H9 (cell line): ENCODE measurements at regions not wholly inside any gene's neighbourhood (a gene's known extent, or its start where the extent isn't known, plus 50 kb on each side); places are given as distances from the start of the nearest gene placed in this dataset.

ENCODE experiments used
- DNase-seq: peaks from one replicate; pipeline ENCODE4 v3.0.0-alpha.2; 2017
- H2AFZ ChIP-seq: one replicate; pipeline ENCODE4 v1.6.1; 2013; ENCODE audit warnings: mild to moderate bottlenecking, low read length, control low read depth, moderate library complexity
- H2AK5ac ChIP-seq: 2 replicates; pipeline ENCODE4 v1.6.1; 2013; ENCODE audit warnings: low read length, control low read depth, mixed read lengths; ENCODE audit not compliant: insufficient read length
- H2BK120ac ChIP-seq: one replicate; pipeline ENCODE4 v1.6.1; 2013; ENCODE audit warnings: low read depth, mild to moderate bottlenecking, low read length, control low read depth, inconsistent platforms; ENCODE audit not compliant: poor library complexity, severe bottlenecking
- H2BK12ac ChIP-seq: 2 replicates; pipeline ENCODE4 v1.6.1; 2013; ENCODE audit warnings: low read length, control low read depth, mixed read lengths, low read depth; ENCODE audit not compliant: insufficient read length
- H2BK15ac ChIP-seq: 2 replicates; pipeline ENCODE4 v1.6.1; 2013; ENCODE audit warnings: low read depth, low read length, control low read depth
- H2BK20ac ChIP-seq: one replicate; pipeline ENCODE4 v1.6.1; 2013; ENCODE audit warnings: low read depth, mild to moderate bottlenecking, low read length, control low read depth, inconsistent platforms; ENCODE audit not compliant: poor library complexity, severe bottlenecking
- H2BK5ac ChIP-seq: 2 replicates; pipeline ENCODE4 v1.6.1; 2013; ENCODE audit warnings: low read length, control low read depth, mixed read lengths; ENCODE audit not compliant: insufficient read length
- H3K14ac ChIP-seq: 2 replicates; pipeline ENCODE4 v1.6.1; 2013; ENCODE audit warnings: low read length, control low read depth; ENCODE audit not compliant: insufficient read depth
- H3K18ac ChIP-seq: 2 replicates; pipeline ENCODE4 v1.6.1; 2013; ENCODE audit warnings: low read depth, mild to moderate bottlenecking, mixed read lengths, low read length, control low read depth; ENCODE audit not compliant: insufficient read length
- H3K23ac ChIP-seq: 2 replicates; pipeline ENCODE4 v1.6.1; 2013; ENCODE audit warnings: low read length, control low read depth, mixed read lengths, low read depth; ENCODE audit not compliant: insufficient read length
- H3K23me2 ChIP-seq: 2 replicates; pipeline ENCODE4 v1.6.1; 2013; ENCODE audit warnings: low read depth, mild to moderate bottlenecking, mixed read lengths, low read length, control low read depth; ENCODE audit not compliant: insufficient read length, poor library complexity, severe bottlenecking
- H3K27ac ChIP-seq: 2 replicates; pipeline ENCODE4 v1.5.1; 2013; ENCODE audit warnings: low read length, control low read depth, mixed read lengths, low read depth; ENCODE audit not compliant: insufficient read length
- H3K27me3 ChIP-seq: 2 replicates; pipeline ENCODE4 v1.6.1; 2013; ENCODE audit warnings: low read length, control low read depth, inconsistent platforms; ENCODE audit not compliant: insufficient read depth
- H3K4ac ChIP-seq: 2 replicates; pipeline ENCODE4 v1.6.1; 2013; ENCODE audit warnings: low read depth, mild to moderate bottlenecking, control low read depth, inconsistent platforms, low read length, moderate library complexity
- H3K4me1 ChIP-seq: 2 replicates; pipeline ENCODE4 v1.6.1; 2013; ENCODE audit warnings: low read length, control low read depth, inconsistent platforms; ENCODE audit not compliant: insufficient read depth
- H3K4me2 ChIP-seq: 2 replicates; pipeline ENCODE4 v1.6.1; 2013; ENCODE audit warnings: low read length, control low read depth, mixed read lengths; ENCODE audit not compliant: insufficient read length, insufficient read depth
- H3K56ac ChIP-seq: 2 replicates; pipeline ENCODE4 v1.6.1; 2013; ENCODE audit warnings: low read depth, mild to moderate bottlenecking, mixed read lengths, low read length, control low read depth; ENCODE audit not compliant: insufficient read length
- H3K79me1 ChIP-seq: 2 replicates; pipeline ENCODE4 v1.6.1; 2013; ENCODE audit warnings: low read depth, mild to moderate bottlenecking, moderate library complexity, low read length, control low read depth, inconsistent platforms; ENCODE audit not compliant: insufficient read depth, poor library complexity, severe bottlenecking
- H3K79me2 ChIP-seq: 2 replicates; pipeline ENCODE4 v1.6.1; 2013; ENCODE audit warnings: low read length, control low read depth, inconsistent platforms; ENCODE audit not compliant: insufficient read depth
- H3K9ac ChIP-seq: 2 replicates; pipeline ENCODE4 v1.6.1; 2013; ENCODE audit warnings: low read length, control low read depth, mixed read lengths; ENCODE audit not compliant: insufficient read length; ENCODE audit errors: extremely low read depth
- H3K9me3 ChIP-seq: one replicate; pipeline ENCODE4 v1.6.1; 2013; ENCODE audit warnings: low read depth, low read length, inconsistent platforms; ENCODE audit not compliant: control insufficient read depth
- H3T11ph ChIP-seq: one replicate; pipeline ENCODE4 v1.6.1; 2013; ENCODE audit warnings: mild to moderate bottlenecking, low read length, control low read depth, inconsistent platforms
- H4K20me1 ChIP-seq: one replicate; pipeline ENCODE4 v1.6.1; 2013; ENCODE audit not compliant: control insufficient read depth, insufficient read length, insufficient read depth
- H4K5ac ChIP-seq: 2 replicates; pipeline ENCODE4 v1.6.1; 2013; ENCODE audit warnings: low read depth, mild to moderate bottlenecking, mixed read lengths, low read length, control low read depth; ENCODE audit not compliant: insufficient read length
- H4K8ac ChIP-seq: replicated peaks from 2 replicates; pipeline ENCODE4 v1.6.1; 2013; ENCODE audit warnings: low read length, control low read depth, mixed read lengths, low read depth; ENCODE audit not compliant: insufficient read length
- H4K91ac ChIP-seq: 2 replicates; pipeline ENCODE4 v1.6.1; 2013; ENCODE audit warnings: low read depth, mild to moderate bottlenecking, moderate library complexity, mixed read lengths, low read length, control low read depth; ENCODE audit not compliant: insufficient read length
- H3K27ac Mint-ChIP-seq, 3 experiments: 2 replicates in 2 of 3; 3 replicates in 1 of 3; pipeline ENCODE4 v1.8.0; 2020 to 2021; ENCODE audit warnings: mixed read lengths in 3 of 3, mild to moderate bottlenecking in 1 of 3, moderate library complexity in 1 of 3
- H3K27me3 Mint-ChIP-seq: 2 replicates; pipeline ENCODE4 v1.8.0; 2021; ENCODE audit warnings: low read depth, mild to moderate bottlenecking, moderate library complexity, mixed read lengths
- H3K36me3 Mint-ChIP-seq, 3 experiments: 2 replicates in 2 of 3; 3 replicates in 1 of 3; pipeline ENCODE4 v1.8.0; 2020 to 2021; ENCODE audit warnings: low read depth in 3 of 3, mixed read lengths in 3 of 3; ENCODE audit not compliant: insufficient read depth in 1 of 3
- H3K4me1 Mint-ChIP-seq, 2 experiments: 2 replicates each; pipeline ENCODE4 v1.8.0; 2020; ENCODE audit warnings: mixed read lengths in 2 of 2
- H3K4me3 Mint-ChIP-seq, 2 experiments: 2 replicates in 1 of 2; 3 replicates in 1 of 2; pipeline ENCODE4 v1.8.0; 2020 to 2021; ENCODE audit warnings: mild to moderate bottlenecking in 2 of 2, mixed read lengths in 2 of 2, moderate library complexity in 1 of 2
- H3K9me3 Mint-ChIP-seq, 2 experiments: 2 replicates in 1 of 2; 3 replicates in 1 of 2; pipeline ENCODE4 v1.8.0; 2020; ENCODE audit warnings: mild to moderate bottlenecking in 2 of 2, mixed read lengths in 2 of 2, moderate library complexity in 1 of 2
- WGBS: extraction: QIAGEN DNeasy Blood & Tissue Kit; methylation state at CpG from one replicate; pipeline ENCODE4 v1.1.7; 2013; ENCODE audit warnings: missing lambda C conversion rate, low lambda C conversion rate, mixed read lengths; ENCODE audit not compliant: insufficient read length; ENCODE audit errors: extremely low coverage; 5-methylcytosine and 5-hydroxymethylcytosine counted together
- TF ChIP-seq, protein P1 (sequence below): fragments of 200-600 bp; sonication (generic); conservative IDR thresholded peaks from 3 replicates; pipeline ENCODE4 v1.8.0; 2021; ENCODE audit warnings: antibody characterized with exemption, mild to moderate bottlenecking

- no peak overlapping the region for H3K14ac ChIP-seq
These were observed 95.5 kb downstream of the ALDH8A1 start for GRCh38 chr6:134854366-134854765.

More at GRCh38 chr6:134854366-134854765, 95.5 kb downstream of the ALDH8A1 start:
- Histone ChIP-seq H2BK5ac (no peak overlapping the region), H2BK120ac (no peak overlapping the region), H4K8ac (no peak overlapping the region), H3K56ac (no peak overlapping the region), H3K79me1 (no peaks in the 10 kb centered on the region), H3K9me3 (no peaks in the 10 kb centered on the region), H3K4me1 (no peaks in the 10 kb centered on the region; the same call in 1 of the 2 replicates), H2AFZ (no peak overlapping the region), H2AK5ac (no peak overlapping the region), H3K27me3 (no peaks in the 10 kb centered on the region), H3K4ac (no peak overlapping the region), H2BK12ac (no peak overlapping the region), H3T11ph (no peak overlapping the region), H2BK20ac (no peak overlapping the region), H3K9ac (no peak overlapping the region), H2BK15ac (no peak overlapping the region), H4K91ac (no peak overlapping the region), H3K23me2 (no peaks in the 10 kb centered on the region), H3K79me2 (no peaks in the 10 kb centered on the region), H3K4me2 (no peak overlapping the region), H4K5ac (no peak overlapping the region), H3K18ac (no peak overlapping the region), H3K23ac (no peak overlapping the region), H3K27ac (no peak overlapping the region), H4K20me1 (no peaks in the 10 kb centered on the region)
- Mint-ChIP-seq H3K36me3 (no peaks in the 10 kb centered on the region; a peak in 1 of 7 replicates), H3K4me3 (no peak overlapping the region), H3K27me3 (no peaks in the 10 kb centered on the region), H3K9me3 (no peaks in the 10 kb centered on the region), H3K4me1 (peaks cover 12 to 19% of the 10 kb centered on the region in 2 experiments), H3K27ac (no peak overlapping the region)
- DNase-seq = no peak
- no CpG with 5 or more reads among the region's 3 CpGs for WGBS
- TF ChIP-seq, protein P1, sequence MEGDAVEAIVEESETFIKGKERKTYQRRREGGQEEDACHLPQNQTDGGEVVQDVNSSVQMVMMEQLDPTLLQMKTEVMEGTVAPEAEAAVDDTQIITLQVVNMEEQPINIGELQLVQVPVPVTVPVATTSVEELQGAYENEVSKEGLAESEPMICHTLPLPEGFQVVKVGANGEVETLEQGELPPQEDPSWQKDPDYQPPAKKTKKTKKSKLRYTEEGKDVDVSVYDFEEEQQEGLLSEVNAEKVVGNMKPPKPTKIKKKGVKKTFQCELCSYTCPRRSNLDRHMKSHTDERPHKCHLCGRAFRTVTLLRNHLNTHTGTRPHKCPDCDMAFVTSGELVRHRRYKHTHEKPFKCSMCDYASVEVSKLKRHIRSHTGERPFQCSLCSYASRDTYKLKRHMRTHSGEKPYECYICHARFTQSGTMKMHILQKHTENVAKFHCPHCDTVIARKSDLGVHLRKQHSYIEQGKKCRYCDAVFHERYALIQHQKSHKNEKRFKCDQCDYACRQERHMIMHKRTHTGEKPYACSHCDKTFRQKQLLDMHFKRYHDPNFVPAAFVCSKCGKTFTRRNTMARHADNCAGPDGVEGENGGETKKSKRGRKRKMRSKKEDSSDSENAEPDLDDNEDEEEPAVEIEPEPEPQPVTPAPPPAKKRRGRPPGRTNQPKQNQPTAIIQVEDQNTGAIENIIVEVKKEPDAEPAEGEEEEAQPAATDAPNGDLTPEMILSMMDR = no peak
